ENCODE measurements at regions not wholly inside any gene's neighbourhood (a gene's known extent, or its start where the extent isn't known, plus 50 kb on each side); places are given as distances from the start of the nearest gene placed in this dataset.
"Not testable (repeated sequence)": the region's sequence is repeated elsewhere in the genome, so short reads cannot be mapped to it uniquely, and the experiment has no call there.

GRCh38 chr12:131230340-131231031 is 276.8 kb downstream of the ADGRD1 start:
- no peak overlapping the region for H3K4me3 ChIP-seq
- H3K36me3 ChIP-seq: no peaks in the 10 kb centered on the region
- H3K27ac ChIP-seq: no peak overlapping the region
- TF ChIP-seq CTCF (IDR thresholded peaks at IDR 0.05; ENCODE audit: low read depth, low read length): no peak
- no peaks in the 10 kb centered on the region for H3K9me3 ChIP-seq (ENCODE audit: low read depth)
- peaks cover 8% of the 10 kb centered on the region for H3K4me1 ChIP-seq (ENCODE audit: low read depth)
- H3K27me3 ChIP-seq: no peaks in the 10 kb centered on the region
- DNase-seq (ENCODE audit: low read depth in 1 of 2, low spot score in 1 of 2): no peak

GRCh38 chr12:131231032-131231980 is 277.6 kb downstream of the ADGRD1 start:
- Histone ChIP-seq H3K27ac (no peak overlapping the region), H3K9me3 (ENCODE audit: low read depth) (no peaks in the 10 kb centered on the region), H3K27me3 (no peaks in the 10 kb centered on the region), H3K4me3 (no peak overlapping the region), H3K36me3 (no peaks in the 10 kb centered on the region), H3K4me1 (ENCODE audit: low read depth) (peaks cover 8% of the 10 kb centered on the region)
- DNase-seq (ENCODE audit: low read depth in 1 of 2, low spot score in 1 of 2): no peak
- TF ChIP-seq CTCF (IDR thresholded peaks at IDR 0.05; ENCODE audit: low read depth, low read length): no peak

DNA sequence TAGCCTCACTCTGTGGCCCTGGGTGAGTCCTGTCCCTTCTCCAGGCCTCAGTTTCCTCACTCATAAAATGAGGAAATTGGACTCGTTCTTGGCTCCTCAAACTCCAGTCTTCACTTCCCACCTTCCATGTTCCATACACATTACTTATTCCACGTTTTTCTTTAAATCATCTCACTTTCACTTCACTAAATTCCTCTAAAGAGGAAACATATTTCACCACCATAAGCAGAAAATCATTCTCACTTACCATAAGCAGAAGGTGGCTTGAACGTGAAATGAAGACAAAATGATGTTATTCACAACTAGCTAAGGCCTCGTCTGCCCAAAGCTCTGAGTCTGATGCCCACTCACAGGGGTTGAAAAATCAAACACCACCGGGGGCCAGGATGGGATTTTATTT is 278.3 kb downstream of the ADGRD1 start:
- H3K4me1 ChIP-seq (ENCODE audit: low read depth): peaks cover 8% of the 10 kb centered on the region
- no peak for TF ChIP-seq CTCF (IDR thresholded peaks at IDR 0.05; ENCODE audit: low read depth, low read length)
- no peak overlapping the region for H3K4me3 ChIP-seq
- DNase-seq (ENCODE audit: low read depth in 1 of 2, low spot score in 1 of 2): no peak
- no peak overlapping the region for H3K27ac ChIP-seq
- no peaks in the 10 kb centered on the region for H3K36me3 ChIP-seq
- H3K27me3 ChIP-seq: no peaks in the 10 kb centered on the region
- H3K9me3 ChIP-seq (ENCODE audit: low read depth): no peaks in the 10 kb centered on the region

- H3K4me1 ChIP-seq (ENCODE audit: low read depth); DNase-seq (ENCODE audit: low read depth in 1 of 2, low spot score in 1 of 2); H3K27ac ChIP-seq; H3K27me3 ChIP-seq; H3K9me3 ChIP-seq (ENCODE audit: low read depth); H3K4me3 ChIP-seq; H3K36me3 ChIP-seq: not testable (repeated sequence)
Observed at GRCh38 chr12:131232872-131233271, 279.2 kb downstream of the ADGRD1 start.

- H3K4me1 ChIP-seq (ENCODE audit: low read depth); H3K27ac ChIP-seq; H3K9me3 ChIP-seq (ENCODE audit: low read depth); H3K36me3 ChIP-seq; H3K27me3 ChIP-seq; DNase-seq (ENCODE audit: low read depth in 1 of 2, low spot score in 1 of 2); H3K4me3 ChIP-seq: not testable (repeated sequence)
Observed at GRCh38 chr12:131233850-131234789, 280.4 kb downstream of the ADGRD1 start.

DNA sequence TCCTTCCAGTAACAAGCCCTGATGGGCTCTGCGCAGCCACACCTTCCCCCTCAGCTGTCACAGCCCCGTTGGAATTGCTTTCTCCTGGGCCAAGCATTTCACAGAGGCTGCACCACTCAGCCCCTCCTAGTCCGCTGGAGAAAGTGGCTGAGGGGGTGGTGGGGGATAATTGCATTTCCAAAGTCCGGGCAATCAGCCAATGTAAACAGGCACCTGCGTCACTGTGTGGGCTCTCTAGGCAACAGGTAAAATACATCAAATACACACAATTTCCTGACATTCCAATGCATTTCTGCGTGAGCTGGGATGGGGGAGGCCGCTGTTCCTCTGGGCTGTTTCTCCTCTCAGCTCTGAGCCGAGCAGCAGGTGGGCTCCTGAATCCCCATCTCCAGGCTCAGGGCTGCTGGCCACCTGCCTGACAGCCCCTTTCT is 281.1 kb downstream of the ADGRD1 start:
- H3K4me1 ChIP-seq (ENCODE audit: low read depth); H3K9me3 ChIP-seq (ENCODE audit: low read depth); H3K27ac ChIP-seq; DNase-seq (ENCODE audit: low read depth in 1 of 2, low spot score in 1 of 2); H3K4me3 ChIP-seq; H3K36me3 ChIP-seq; H3K27me3 ChIP-seq: not testable (repeated sequence)
